Calu3 (cell line): ENCODE measurements at regions not wholly inside any gene's neighbourhood (a gene's known extent, or its start where the extent isn't known, plus 50 kb on each side); places are given as distances from the start of the nearest gene placed in this dataset.
A peak's percentile ranks its signal among the peaks of the same experiment; 100 is the strongest.
"Not testable (repeated sequence)": the region's sequence is repeated elsewhere in the genome, so short reads cannot be mapped to it uniquely, and the experiment has no call there.

Source experiments
- BruUV-seq: library from RNA; stranded (reverse); fragments of 400-500 nt; replicated peaks from 2 replicates; lab custom pipeline; 2021; lab: Mats Ljungman, UMichigan
- CTCF ChIA-PET: fragments of 300-600 bp; sonication (Branson Sonifier 250); formaldehyde crosslinking; loops from one replicate; lab custom pipeline; 2022; ENCODE audit warnings: antibody characterized with exemption; lab: Charles Lee
- DNase-seq: peaks from one replicate; pipeline ENCODE4 v3.0.0; 2022
- H3K27ac Mint-ChIP-seq: one replicate; pipeline ENCODE4 v1.8.0; 2022; ENCODE audit warnings: mixed read lengths; ENCODE audit not compliant: unreplicated experiment
- H3K27me3 Mint-ChIP-seq: one replicate; pipeline ENCODE4 v1.8.0; 2022; ENCODE audit warnings: mixed read lengths; ENCODE audit not compliant: unreplicated experiment
- H3K36me3 Mint-ChIP-seq: one replicate; pipeline ENCODE4 v1.8.0; 2022; ENCODE audit warnings: mild to moderate bottlenecking, moderate library complexity, mixed read lengths; ENCODE audit not compliant: insufficient read depth, unreplicated experiment
- H3K4me1 Mint-ChIP-seq: one replicate; pipeline ENCODE4 v1.8.0; 2022; ENCODE audit warnings: mild to moderate bottlenecking, low read depth, mixed read lengths; ENCODE audit not compliant: unreplicated experiment
- H3K4me3 Mint-ChIP-seq: one replicate; pipeline ENCODE4 v1.8.0; 2022; ENCODE audit warnings: mild to moderate bottlenecking, low read depth, moderate library complexity, mixed read lengths; ENCODE audit not compliant: unreplicated experiment
- H3K9me3 Mint-ChIP-seq: one replicate; pipeline ENCODE4 v1.8.0; 2022; ENCODE audit warnings: low read depth, mixed read lengths; ENCODE audit not compliant: unreplicated experiment
- intact Hi-C: fragments of 100-400 bp; cut with micrococcal nuclease; formaldehyde crosslinking; loops from one replicate; pipeline ENCODE4 v1.10.0; 2022; ENCODE audit not compliant: unreplicated experiment
- TF ChIP-seq, protein P1 (sequence below): fragments of 200-600 bp; IDR thresholded peaks from one replicate; pipeline ENCODE4 v1.8.0; 2022; ENCODE audit warnings: antibody characterized with exemption; ENCODE audit not compliant: unreplicated experiment

DNA sequence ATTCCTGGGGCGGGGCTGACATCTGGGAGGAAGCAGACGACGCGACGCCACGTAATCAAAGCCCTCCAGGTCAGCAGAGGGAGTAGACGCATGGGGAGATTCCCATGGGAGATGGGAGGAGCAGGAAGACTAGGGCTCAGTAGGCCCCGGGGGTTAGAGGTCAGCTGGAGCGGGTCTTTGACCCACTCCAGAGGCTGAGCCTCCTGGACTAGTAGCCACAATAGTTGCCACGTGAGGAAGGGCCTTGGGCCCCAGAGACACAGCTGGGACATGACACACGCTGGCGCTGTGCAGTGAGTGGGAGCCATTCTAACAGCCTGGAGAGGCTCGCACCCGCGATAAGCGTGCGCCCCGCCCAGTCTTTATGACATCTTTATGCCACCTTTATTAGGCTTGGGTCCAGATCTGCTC, 95.7 kb upstream of the AMZ2 start:
- CTCF ChIA-PET: no interaction called here
- Mint-ChIP-seq H3K9me3 (no peaks in the 10 kb centered on the region), H3K27ac (no peak overlapping the region), H3K4me3 (no peak overlapping the region), H3K4me1 (no peaks in the 10 kb centered on the region), H3K27me3 (no peaks in the 10 kb centered on the region), H3K36me3 (no peaks in the 10 kb centered on the region)
- intact Hi-C loops: no loop called here
- TF ChIP-seq, protein P1, sequence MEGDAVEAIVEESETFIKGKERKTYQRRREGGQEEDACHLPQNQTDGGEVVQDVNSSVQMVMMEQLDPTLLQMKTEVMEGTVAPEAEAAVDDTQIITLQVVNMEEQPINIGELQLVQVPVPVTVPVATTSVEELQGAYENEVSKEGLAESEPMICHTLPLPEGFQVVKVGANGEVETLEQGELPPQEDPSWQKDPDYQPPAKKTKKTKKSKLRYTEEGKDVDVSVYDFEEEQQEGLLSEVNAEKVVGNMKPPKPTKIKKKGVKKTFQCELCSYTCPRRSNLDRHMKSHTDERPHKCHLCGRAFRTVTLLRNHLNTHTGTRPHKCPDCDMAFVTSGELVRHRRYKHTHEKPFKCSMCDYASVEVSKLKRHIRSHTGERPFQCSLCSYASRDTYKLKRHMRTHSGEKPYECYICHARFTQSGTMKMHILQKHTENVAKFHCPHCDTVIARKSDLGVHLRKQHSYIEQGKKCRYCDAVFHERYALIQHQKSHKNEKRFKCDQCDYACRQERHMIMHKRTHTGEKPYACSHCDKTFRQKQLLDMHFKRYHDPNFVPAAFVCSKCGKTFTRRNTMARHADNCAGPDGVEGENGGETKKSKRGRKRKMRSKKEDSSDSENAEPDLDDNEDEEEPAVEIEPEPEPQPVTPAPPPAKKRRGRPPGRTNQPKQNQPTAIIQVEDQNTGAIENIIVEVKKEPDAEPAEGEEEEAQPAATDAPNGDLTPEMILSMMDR: no peak
- no peak for DNase-seq
- no TSS peak for BruUV-seq

DNA sequence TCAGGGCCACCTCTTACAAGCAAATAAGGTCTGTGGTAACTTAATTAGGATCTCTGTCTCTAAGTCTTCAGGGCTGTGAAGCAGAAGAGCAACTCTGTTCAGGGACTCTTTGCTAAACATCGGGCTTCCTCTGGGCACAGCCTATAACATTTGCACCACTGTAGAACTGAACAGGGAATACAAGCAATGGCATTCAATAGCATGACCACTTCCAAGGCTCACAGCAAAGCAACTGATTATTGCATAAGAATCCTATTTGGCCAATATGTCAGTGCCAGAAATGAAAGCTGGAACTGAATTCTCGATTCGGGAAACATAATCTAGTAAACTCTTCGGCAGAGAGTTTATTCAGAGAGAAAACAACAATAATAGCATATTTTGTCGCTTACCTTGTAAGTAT, 92.2 kb upstream of the AMZ2 start:
- Mint-ChIP-seq H3K9me3 (no peaks in the 10 kb centered on the region), H3K27ac (no peak overlapping the region)
- intact Hi-C loops: no loop called here

DNA sequence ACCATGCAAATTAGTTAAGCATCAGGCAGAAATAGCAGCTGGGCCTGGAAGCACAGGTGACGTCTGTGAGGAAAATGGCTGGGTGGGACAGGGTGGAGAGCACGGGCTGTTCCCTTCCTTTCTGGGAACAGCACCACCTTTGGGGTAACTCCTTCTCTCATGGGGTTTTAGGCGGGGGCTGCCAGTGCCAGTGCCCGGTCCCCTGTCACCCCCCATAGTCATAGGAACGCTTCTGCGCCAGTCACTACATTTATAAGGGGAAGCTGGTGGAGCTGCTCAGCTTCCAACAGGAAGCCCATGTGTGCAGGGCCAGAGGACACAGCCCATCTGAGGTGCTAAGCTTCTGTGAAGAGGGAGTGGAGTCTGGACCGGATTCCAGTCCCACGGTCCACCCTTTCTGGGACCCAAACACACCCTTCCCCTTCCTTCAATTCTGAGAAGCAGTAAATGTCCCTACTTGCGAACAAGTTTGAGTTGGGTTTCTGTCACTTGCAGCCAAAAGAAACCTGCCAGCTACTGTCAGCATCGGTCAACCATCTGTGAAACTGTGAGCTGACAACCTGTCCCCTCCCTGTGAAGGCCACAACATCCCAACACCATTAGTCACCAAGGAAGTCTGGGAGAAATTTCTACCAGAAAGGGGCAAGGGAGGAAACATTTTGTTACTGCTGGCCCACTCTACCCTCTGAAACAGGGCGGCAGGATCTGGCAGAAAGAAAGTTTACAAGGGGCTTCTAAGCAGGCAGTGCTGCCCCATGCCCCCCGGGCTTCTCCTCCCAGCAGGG, 86.0 kb upstream of the AMZ2 start:
- BruUV-seq: no TSS peak
- H3K27me3 Mint-ChIP-seq: no peaks in the 10 kb centered on the region
- DNase-seq: peak; percentile 13
- H3K36me3 Mint-ChIP-seq: no peaks in the 10 kb centered on the region
- no peak overlapping the region for H3K27ac Mint-ChIP-seq
- no peaks in the 10 kb centered on the region for H3K9me3 Mint-ChIP-seq
- no peaks in the 10 kb centered on the region for H3K4me1 Mint-ChIP-seq
- intact Hi-C loops: no loop called here
- H3K4me3 Mint-ChIP-seq: no peak overlapping the region
- TF ChIP-seq, protein P1: no peak
- CTCF ChIA-PET: interaction anchor here (0.6 kb wide), 1 partner anchor 63 kb away, joined by 3 read pairs; no protein-coding TSS in a partner anchor

More for the DNA sequence above, 92.2 kb upstream of the AMZ2 start:
- CTCF ChIA-PET: no interaction called here
- Mint-ChIP-seq H3K4me3 (no peak overlapping the region), H3K36me3 (no peaks in the 10 kb centered on the region), H3K4me1 (no peaks in the 10 kb centered on the region), H3K27me3 (no peaks in the 10 kb centered on the region)
- TF ChIP-seq, protein P1: no peak
- no peak for DNase-seq
- BruUV-seq: no TSS peak

DNA sequence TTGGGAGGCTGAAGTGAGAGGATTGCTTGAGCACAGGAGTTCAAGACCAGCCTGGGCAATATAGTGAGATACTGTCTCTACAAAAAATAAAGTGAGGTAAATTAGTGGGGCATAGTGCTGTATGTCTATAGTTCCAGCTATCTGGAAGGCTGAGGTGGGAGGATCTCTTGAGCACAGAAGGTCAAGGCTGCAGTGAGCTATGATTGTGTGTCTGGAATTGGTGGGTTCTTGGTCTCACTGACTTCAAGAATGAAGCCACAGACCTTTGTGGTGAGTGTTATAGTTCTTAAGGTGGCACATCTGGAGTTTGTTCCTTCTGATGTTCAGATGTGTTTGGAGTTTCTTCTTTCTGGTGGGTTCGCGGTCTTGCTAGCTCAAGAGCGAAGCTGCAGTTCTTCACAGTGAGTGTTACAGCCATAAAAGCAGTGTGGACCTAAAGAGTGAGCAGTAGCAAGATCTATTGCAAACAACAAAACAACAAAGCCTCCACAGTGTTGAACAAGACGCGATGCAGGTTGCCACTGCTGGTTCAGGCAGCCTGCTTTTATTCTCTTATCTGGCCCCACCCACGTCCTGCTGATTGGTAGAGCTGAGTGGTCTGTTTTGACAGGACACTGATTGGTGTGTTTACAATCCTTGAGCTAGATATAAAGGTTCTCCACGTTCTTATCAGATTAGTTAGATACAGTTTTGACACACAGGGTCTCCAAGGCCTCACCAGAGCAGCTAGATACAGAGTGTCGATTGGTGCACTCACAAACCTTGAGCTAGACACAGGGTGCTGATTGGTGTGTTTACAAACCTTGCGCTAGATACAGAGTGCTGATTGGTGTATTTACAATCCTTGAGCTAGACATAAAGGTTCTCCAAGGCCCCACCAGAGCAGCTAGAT, 79.3 kb upstream of the AMZ2 start:
- intact Hi-C loops, BruUV-seq, H3K9me3 Mint-ChIP-seq, H3K27ac Mint-ChIP-seq, H3K4me1 Mint-ChIP-seq, DNase-seq, H3K27me3 Mint-ChIP-seq, H3K36me3 Mint-ChIP-seq: not testable (repeated sequence)
- CTCF ChIA-PET: interaction anchor here (0.6 to 1.1 kb wide), 2 partner anchors 12 to 32 kb away, joined by 3 to 4 read pairs; no protein-coding TSS in a partner anchor
- H3K4me3 Mint-ChIP-seq: peak overlapping the region; percentile 30

DNA sequence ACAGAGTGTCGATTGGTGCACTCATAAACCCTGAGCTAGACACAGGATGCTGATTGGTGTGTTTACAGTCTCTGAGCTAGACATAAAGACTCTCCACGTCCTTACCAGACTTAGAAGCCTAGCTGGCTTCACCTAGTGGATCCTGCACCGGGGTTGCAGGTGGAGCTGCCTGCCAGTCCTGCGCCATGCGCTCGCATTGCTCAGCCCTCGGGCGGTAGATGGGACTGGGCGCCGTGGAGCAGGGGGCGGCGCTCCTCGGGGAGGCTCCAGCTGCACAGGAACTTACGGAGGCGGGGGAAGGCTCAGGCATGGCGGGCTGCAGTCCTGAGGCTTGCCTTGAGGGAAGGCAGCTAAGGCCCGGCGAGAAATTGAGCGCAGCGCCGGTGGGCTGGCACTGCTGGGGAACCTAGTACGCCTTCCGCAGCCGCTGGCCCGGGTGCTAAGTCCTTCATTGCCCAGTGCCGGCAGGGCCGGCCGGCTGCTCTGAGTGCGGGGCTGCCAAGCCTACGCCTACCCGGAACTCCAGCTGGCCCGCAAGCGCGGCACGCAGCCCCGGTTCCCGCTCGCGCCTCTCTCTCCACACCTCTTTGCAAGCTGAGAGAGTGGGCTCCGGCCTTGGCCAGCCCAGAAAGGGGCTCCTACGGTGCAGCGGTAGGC, 78.5 kb upstream of the AMZ2 start:
- BruUV-seq, H3K36me3 Mint-ChIP-seq, H3K27me3 Mint-ChIP-seq, intact Hi-C loops, H3K9me3 Mint-ChIP-seq, H3K4me1 Mint-ChIP-seq, H3K27ac Mint-ChIP-seq: not testable (repeated sequence)
- CTCF ChIA-PET: interaction anchor here (0.6 to 1.1 kb wide), 2 partner anchors 12 to 32 kb away, joined by 3 to 4 read pairs; no protein-coding TSS in a partner anchor
- H3K4me3 Mint-ChIP-seq: peak overlapping the region; percentile 30
- DNase-seq: peak; percentile 11
